ENCODE measurements at regions not wholly inside any gene's neighbourhood (a gene's known extent, or its start where the extent isn't known, plus 50 kb on each side); places are given as distances from the start of the nearest gene placed in this dataset.

DNA sequence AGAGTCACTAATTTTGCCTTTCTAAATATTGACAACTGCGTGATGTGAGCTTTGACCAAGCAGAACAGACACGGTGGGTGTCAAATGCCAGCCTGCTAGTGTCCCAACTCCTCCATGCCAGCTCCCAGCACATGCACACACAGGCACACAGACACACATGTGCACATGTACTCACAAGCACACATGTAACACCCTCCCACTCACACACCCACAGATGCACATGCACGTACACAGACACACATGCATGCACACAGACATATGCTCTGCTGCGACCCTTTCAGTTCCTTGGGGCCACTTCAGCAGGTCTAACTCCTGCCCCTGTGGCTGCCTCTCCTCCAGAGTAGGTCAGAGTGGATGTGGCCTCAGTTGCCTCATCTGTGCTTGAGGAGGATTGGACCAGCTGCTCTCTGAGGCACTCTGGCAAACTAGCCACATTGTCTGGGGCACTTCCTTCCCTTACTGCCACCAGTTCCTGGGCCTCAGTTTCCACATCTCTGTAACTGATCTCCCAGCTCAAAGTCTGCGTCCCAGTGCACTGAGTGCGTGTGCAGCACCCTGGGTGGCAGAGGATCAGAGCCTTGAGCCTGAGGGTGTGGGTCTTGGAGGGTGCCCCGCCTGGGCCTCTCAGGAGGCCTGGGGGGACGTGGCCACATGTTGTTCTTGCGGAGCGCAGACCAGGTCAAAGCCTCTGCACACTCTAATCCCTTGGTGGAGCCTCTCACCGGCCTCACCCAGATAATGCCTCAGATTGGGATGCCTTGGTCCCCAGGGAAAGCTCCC is 55.0 kb upstream of the PRR23E start:
- H3K4me3 ChIP-seq (ENCODE audit: low read depth in 1 of 3, low read length in 3 of 3), result no peak overlapping the region
- H3K9me3 ChIP-seq (ENCODE audit: control insufficient read depth in 4 of 4, low read length in 3 of 4), result no peaks in the 10 kb centered on the region
- no peaks in the 10 kb centered on the region for H3K36me3 ChIP-seq (ENCODE audit: control insufficient read depth in 4 of 4, insufficient read depth in 3 of 4, low read depth in 1 of 4, low read length in 3 of 4)
- WGBS, result 81% methylated on average over 11 of the region's 11 CpGs
- no peak overlapping the region for H3K27ac ChIP-seq (ENCODE audit: low read depth in 1 of 2, low read length in 2 of 2)
- no peak for TF ChIP-seq EGR1 (IDR thresholded peaks at IDR 0.05; ENCODE audit: low read depth in 2 of 2)
- TF ChIP-seq TAF1 (conservative IDR thresholded peaks at IDR 0.05), result no peak
- TF ChIP-seq YY1 (IDR thresholded peaks at IDR 0.05), result no peak
- no peak for TF ChIP-seq FOXA2 (IDR thresholded peaks at IDR 0.05)
- TF ChIP-seq JUND (IDR thresholded peaks at IDR 0.05), result no peak
- no peak for TF ChIP-seq HNF4G (IDR thresholded peaks at IDR 0.05)
- TF ChIP-seq NR2F2 (IDR thresholded peaks at IDR 0.05), result no peak
- TF ChIP-seq, protein P1, sequence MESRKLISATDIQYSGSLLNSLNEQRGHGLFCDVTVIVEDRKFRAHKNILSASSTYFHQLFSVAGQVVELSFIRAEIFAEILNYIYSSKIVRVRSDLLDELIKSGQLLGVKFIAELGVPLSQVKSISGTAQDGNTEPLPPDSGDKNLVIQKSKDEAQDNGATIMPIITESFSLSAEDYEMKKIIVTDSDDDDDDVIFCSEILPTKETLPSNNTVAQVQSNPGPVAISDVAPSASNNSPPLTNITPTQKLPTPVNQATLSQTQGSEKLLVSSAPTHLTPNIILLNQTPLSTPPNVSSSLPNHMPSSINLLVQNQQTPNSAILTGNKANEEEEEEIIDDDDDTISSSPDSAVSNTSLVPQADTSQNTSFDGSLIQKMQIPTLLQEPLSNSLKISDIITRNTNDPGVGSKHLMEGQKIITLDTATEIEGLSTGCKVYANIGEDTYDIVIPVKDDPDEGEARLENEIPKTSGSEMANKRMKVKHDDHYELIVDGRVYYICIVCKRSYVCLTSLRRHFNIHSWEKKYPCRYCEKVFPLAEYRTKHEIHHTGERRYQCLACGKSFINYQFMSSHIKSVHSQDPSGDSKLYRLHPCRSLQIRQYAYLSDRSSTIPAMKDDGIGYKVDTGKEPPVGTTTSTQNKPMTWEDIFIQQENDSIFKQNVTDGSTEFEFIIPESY (IDR thresholded peaks at IDR 0.05), result no peak
- no peak for TF ChIP-seq HNF4A (conservative IDR thresholded peaks at IDR 0.05)
- TF ChIP-seq, protein P2, sequence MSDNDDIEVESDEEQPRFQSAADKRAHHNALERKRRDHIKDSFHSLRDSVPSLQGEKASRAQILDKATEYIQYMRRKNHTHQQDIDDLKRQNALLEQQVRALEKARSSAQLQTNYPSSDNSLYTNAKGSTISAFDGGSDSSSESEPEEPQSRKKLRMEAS (IDR thresholded peaks at IDR 0.05), result no peak
- no peak for TF ChIP-seq SP1 (IDR thresholded peaks at IDR 0.05)
- TF ChIP-seq, protein P3, sequence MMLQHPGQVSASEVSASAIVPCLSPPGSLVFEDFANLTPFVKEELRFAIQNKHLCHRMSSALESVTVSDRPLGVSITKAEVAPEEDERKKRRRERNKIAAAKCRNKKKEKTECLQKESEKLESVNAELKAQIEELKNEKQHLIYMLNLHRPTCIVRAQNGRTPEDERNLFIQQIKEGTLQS (IDR thresholded peaks at IDR 0.05), result no peak
- no peak for TF ChIP-seq RAD21 (IDR thresholded peaks at IDR 0.05)
- no peak for TF ChIP-seq RXRA (IDR thresholded peaks at IDR 0.05)
- TF ChIP-seq GABPA (IDR thresholded peaks at IDR 0.05 in 1 of 2, conservative IDR thresholded peaks at IDR 0.05 in 1 of 2), result no peak
- TF ChIP-seq, protein P4, sequence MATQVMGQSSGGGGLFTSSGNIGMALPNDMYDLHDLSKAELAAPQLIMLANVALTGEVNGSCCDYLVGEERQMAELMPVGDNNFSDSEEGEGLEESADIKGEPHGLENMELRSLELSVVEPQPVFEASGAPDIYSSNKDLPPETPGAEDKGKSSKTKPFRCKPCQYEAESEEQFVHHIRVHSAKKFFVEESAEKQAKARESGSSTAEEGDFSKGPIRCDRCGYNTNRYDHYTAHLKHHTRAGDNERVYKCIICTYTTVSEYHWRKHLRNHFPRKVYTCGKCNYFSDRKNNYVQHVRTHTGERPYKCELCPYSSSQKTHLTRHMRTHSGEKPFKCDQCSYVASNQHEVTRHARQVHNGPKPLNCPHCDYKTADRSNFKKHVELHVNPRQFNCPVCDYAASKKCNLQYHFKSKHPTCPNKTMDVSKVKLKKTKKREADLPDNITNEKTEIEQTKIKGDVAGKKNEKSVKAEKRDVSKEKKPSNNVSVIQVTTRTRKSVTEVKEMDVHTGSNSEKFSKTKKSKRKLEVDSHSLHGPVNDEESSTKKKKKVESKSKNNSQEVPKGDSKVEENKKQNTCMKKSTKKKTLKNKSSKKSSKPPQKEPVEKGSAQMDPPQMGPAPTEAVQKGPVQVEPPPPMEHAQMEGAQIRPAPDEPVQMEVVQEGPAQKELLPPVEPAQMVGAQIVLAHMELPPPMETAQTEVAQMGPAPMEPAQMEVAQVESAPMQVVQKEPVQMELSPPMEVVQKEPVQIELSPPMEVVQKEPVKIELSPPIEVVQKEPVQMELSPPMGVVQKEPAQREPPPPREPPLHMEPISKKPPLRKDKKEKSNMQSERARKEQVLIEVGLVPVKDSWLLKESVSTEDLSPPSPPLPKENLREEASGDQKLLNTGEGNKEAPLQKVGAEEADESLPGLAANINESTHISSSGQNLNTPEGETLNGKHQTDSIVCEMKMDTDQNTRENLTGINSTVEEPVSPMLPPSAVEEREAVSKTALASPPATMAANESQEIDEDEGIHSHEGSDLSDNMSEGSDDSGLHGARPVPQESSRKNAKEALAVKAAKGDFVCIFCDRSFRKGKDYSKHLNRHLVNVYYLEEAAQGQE (IDR thresholded peaks at IDR 0.05), result no peak
- no peak for TF ChIP-seq FOXA1 (IDR thresholded peaks at IDR 0.05)
- no peak overlapping the region for H3K9ac ChIP-seq (ENCODE audit: low read depth in 1 of 2, low read length in 2 of 2)
- DNase-seq (ENCODE audit: low spot score), result no peak
- peaks cover 0 to 4% (median 0%) of the 10 kb centered on the region in 4 donors for H3K4me1 ChIP-seq (ENCODE audit: control insufficient read depth in 4 of 4, insufficient read depth in 4 of 4, low read length in 3 of 4)
- H3K27me3 ChIP-seq (ENCODE audit: control insufficient read depth in 4 of 4, insufficient read depth in 4 of 4, low read length in 3 of 4), result peaks cover 0 to 26% (median 6%) of the 10 kb centered on the region in 4 donors
